Activated CD8-positive, alpha-beta memory T cell treated with anti-CD3 and anti-CD28 coated beads, Interleukin-2, amount 50 U/mL, for 1 hour (primary cell): ENCODE measurements at regions not wholly inside any gene's neighbourhood (a gene's known extent, or its start where the extent isn't known, plus 50 kb on each side); places are given as distances from the start of the nearest gene placed in this dataset.
A peak's percentile ranks its signal among the peaks of the same experiment; 100 is the strongest.

Source experiments
- DNase-seq: peaks from one replicate; pipeline ENCODE4 v3.0.0-alpha.2; 2020; ENCODE audit errors: extremely low read depth

GRCh38 chrX:79300856-79301255, 66.3 kb downstream of the ITM2A start:
- no peak for DNase-seq

GRCh38 chrX:79290596-79290995, 76.5 kb downstream of the ITM2A start:
- DNase-seq = no peak

GRCh38 chrX:79288733-79289132, 78.4 kb downstream of the ITM2A start:
- DNase-seq = no peak

GRCh38 chrX:79287724-79288123, 79.4 kb downstream of the ITM2A start:
- DNase-seq = no peak

GRCh38 chrX:79281775-79282174, 85.4 kb downstream of the ITM2A start:
- DNase-seq = no peak

GRCh38 chrX:79270401-79270800, 96.7 kb downstream of the ITM2A start:
- DNase-seq = peak; percentile 22

- DNase-seq = no peak
These were observed 98.3 kb downstream of the ITM2A start for GRCh38 chrX:79268788-79269187.

- DNase-seq = no peak
These were observed 100.4 kb downstream of the ITM2A start for GRCh38 chrX:79266702-79267101.

GRCh38 chrX:79263550-79263949, 103.6 kb downstream of the ITM2A start:
- DNase-seq = no peak

GRCh38 chrX:79259073-79259689, 108.0 kb downstream of the ITM2A start:
- DNase-seq = peak; percentile 22

- DNase-seq = no peak
These were observed 99.2 kb downstream of the GPR174 start for GRCh38 chrX:79243691-79244090.

GRCh38 chrX:79235899-79236298, 91.4 kb downstream of the GPR174 start:
- DNase-seq = no peak

- DNase-seq = no peak
These were observed 87.2 kb downstream of the GPR174 start for GRCh38 chrX:79231662-79232061.
